ENCODE measurements at regions not wholly inside any gene's neighbourhood (a gene's known extent, or its start where the extent isn't known, plus 50 kb on each side); places are given as distances from the start of the nearest gene placed in this dataset.

GRCh38 chr18:51952844-51953243 is 387.2 kb upstream of the DCC start:
- SMC1A ChIA-PET (ENCODE audit: uncharacterized antibody, unreplicated experiment), result interaction anchor here (0.9 to 5.4 kb wide), 11 partner anchors 10 to 333 kb away, joined by 3 to 39 read pairs (median 5); no protein-coding TSS in a partner anchor
- 42% methylated on average over 2 of the region's 2 CpGs for WGBS (ENCODE audit: insufficient coverage, insufficient replicate concordance, low lambda C conversion rate, missing lambda C conversion rate)
- no peaks in the 10 kb centered on the region for H3K27me3 ChIP-seq (replicated peaks in 1 of 2; ENCODE audit: control insufficient read depth in 2 of 2, insufficient read depth in 2 of 2, low read length in 1 of 2)

GRCh38 chr18:51953521-51953920 is 386.5 kb upstream of the DCC start:
- Histone ChIP-seq H3K27me3 (replicated peaks in 1 of 2; ENCODE audit: control insufficient read depth in 2 of 2, insufficient read depth in 2 of 2, low read length in 1 of 2) (no peaks in the 10 kb centered on the region), H4K20me1 (ENCODE audit: control insufficient read depth, insufficient read depth) (no peaks in the 10 kb centered on the region), H3K79me2 (ENCODE audit: control insufficient read depth, insufficient read depth, low read length) (no peaks in the 10 kb centered on the region), H3K9me3 (replicated peaks; ENCODE audit: control insufficient read depth, insufficient read depth, low read length) (no peaks in the 10 kb centered on the region), H3K9ac (ENCODE audit: control insufficient read depth, insufficient read depth, low read length) (peak overlapping the region; percentile 40; the same call in 1 of the 2 replicates), H3K36me3 (ENCODE audit: control insufficient read depth in 2 of 2, insufficient read depth in 2 of 2, low read length in 1 of 2) (no peaks in the 10 kb centered on the region), H2AFZ (ENCODE audit: control insufficient read depth, low read depth, low read length) (peak overlapping the region; percentile 45), H3K4me1 (ENCODE audit: control insufficient read depth, insufficient read depth, low read length) (peaks cover 22% of the 10 kb centered on the region), H3K4me2 (ENCODE audit: control insufficient read depth, insufficient read depth) (peak overlapping the region; percentile 59), H3K4me3 (no peak overlapping the region), H3K27ac (ENCODE audit: control insufficient read depth, insufficient read depth) (peak overlapping the region; percentile 76)
- ChIA-PET CTCF (interaction anchor here (0.8 to 1.3 kb wide), 5 partner anchors 10 to 285 kb away, joined by 3 to 4 read pairs (median 3); no protein-coding TSS in a partner anchor), POLR2A (interaction anchor here (1.2 to 1.8 kb wide), 3 partner anchors 12 to 225 kb away, joined by 3 to 4 read pairs (median 3); no protein-coding TSS in a partner anchor), RAD21 (ENCODE audit: unreplicated experiment) (interaction anchor here (0.7 to 2.7 kb wide), 22 partner anchors 9 to 335 kb away, joined by 3 to 34 read pairs (median 5); no protein-coding TSS in a partner anchor), SMC1A (ENCODE audit: uncharacterized antibody, unreplicated experiment) (interaction anchor here (0.9 to 5.4 kb wide), 20 partner anchors 9 to 336 kb away, joined by 3 to 39 read pairs (median 4); no protein-coding TSS in a partner anchor)
- DNase-seq (ENCODE audit: low read depth, low spot score), result peak; percentile 83
- BruUV-seq (replicated peaks), result no TSS peak
- FAIRE-seq, result peak; percentile 88
- WGBS (ENCODE audit: insufficient coverage, insufficient replicate concordance, low lambda C conversion rate, missing lambda C conversion rate), result 0% methylated on average over 3 of the region's 3 CpGs
- in situ Hi-C loops (cut with MboI), result no loop called here
- intact Hi-C loops (cut with micrococcal nuclease; ENCODE audit: unreplicated experiment), result loop anchor here (1.0 to 5.0 kb wide), 4 partner anchors 47 to 334 kb away; no protein-coding TSS in a partner anchor
- peak; percentile 91 for ATAC-seq
- TF ChIP-seq RUNX3 (IDR thresholded peaks at IDR 0.05; ENCODE audit: low read length) (peak; percentile 99), SREBF2 (IDR thresholded peaks at IDR 0.05; ENCODE audit: low read length) (no peak), SKIL (IDR thresholded peaks at IDR 0.05; ENCODE audit: low read depth, poor library complexity, severe bottlenecking) (peak; percentile 96), TCF3 (IDR thresholded peaks at IDR 0.05; ENCODE audit: borderline replicate concordance, insufficient read depth, low read depth, low read length) (peak; percentile 94), SUZ12 (IDR thresholded peaks at IDR 0.05; ENCODE audit: unreplicated experiment) (no peak), E2F8 (IDR thresholded peaks at IDR 0.05; ENCODE audit: low read depth, partially characterized antibody) (no peak), MTA2 (IDR thresholded peaks at IDR 0.05; ENCODE audit: low read depth) (peak; percentile 95), ZNF274 (IDR thresholded peaks at IDR 0.05; ENCODE audit: insufficient read depth, insufficient read length) (no peak), TCF12 (IDR thresholded peaks at IDR 0.05; ENCODE audit: low read depth, low read length) (peak; percentile 99)

More at GRCh38 chr18:51952844-51953243, 387.2 kb upstream of the DCC start:
- peak; percentile 62 for FAIRE-seq
- intact Hi-C loops (cut with micrococcal nuclease; ENCODE audit: unreplicated experiment) (loop anchor here (1.0 to 5.0 kb wide), 4 partner anchors 47 to 334 kb away; no protein-coding TSS in a partner anchor), in situ Hi-C loops (cut with MboI) (no loop called here)
- no peaks in the 10 kb centered on the region for H3K36me3 ChIP-seq (ENCODE audit: control insufficient read depth in 2 of 2, insufficient read depth in 2 of 2, low read length in 1 of 2)
- no peaks in the 10 kb centered on the region for H4K20me1 ChIP-seq (ENCODE audit: control insufficient read depth, insufficient read depth)
- no peaks in the 10 kb centered on the region for H3K9me3 ChIP-seq (replicated peaks; ENCODE audit: control insufficient read depth, insufficient read depth, low read length)
- peak overlapping the region; percentile 21; the same call in 1 of the 2 replicates for H3K4me2 ChIP-seq (ENCODE audit: control insufficient read depth, insufficient read depth)
- CTCF ChIA-PET, result interaction anchor here (0.6 to 1.3 kb wide), 3 partner anchors 220 to 284 kb away, joined by 3 to 4 read pairs (median 3); no protein-coding TSS in a partner anchor
- TSS peak; percentile 78 for BruUV-seq (replicated peaks)
- POLR2A ChIA-PET, result interaction anchor here (0.5 to 1.2 kb wide), 3 partner anchors 78 to 267 kb away, joined by 3 read pairs; no protein-coding TSS in a partner anchor
- H3K4me1 ChIP-seq (ENCODE audit: control insufficient read depth, insufficient read depth, low read length), result peaks cover 22% of the 10 kb centered on the region
- no peaks in the 10 kb centered on the region for H3K79me2 ChIP-seq (ENCODE audit: control insufficient read depth, insufficient read depth, low read length)
- peak overlapping the region; percentile 46 for H2AFZ ChIP-seq (ENCODE audit: control insufficient read depth, low read depth, low read length)
- no peak for TF ChIP-seq ETV6 (conservative IDR thresholded peaks at IDR 0.05 in 1 of 2, IDR thresholded peaks at IDR 0.05 in 1 of 2; ENCODE audit: borderline replicate concordance in 1 of 2, low read depth in 1 of 2)
- TF ChIP-seq YY1 (IDR thresholded peaks at IDR 0.05; ENCODE audit: low read depth, low read length), result 0 out of 2 replicates have a peak, but pooled peaks have one; percentile 3
- TF ChIP-seq SPI1 (IDR thresholded peaks at IDR 0.05; ENCODE audit: borderline replicate concordance, insufficient read depth, low read depth, low read length), result peak; percentile 17; the same call in 1 of the 2 replicates
- H3K4me3 ChIP-seq, result no peak overlapping the region
- peak overlapping the region; percentile 76; the same call in 1 of the 2 replicates for H3K27ac ChIP-seq (ENCODE audit: control insufficient read depth, insufficient read depth)
- RAD21 ChIA-PET (ENCODE audit: unreplicated experiment), result interaction anchor here (0.8 to 2.7 kb wide), 11 partner anchors 8 to 336 kb away, joined by 3 to 34 read pairs (median 7); no protein-coding TSS in a partner anchor
- peak; percentile 62 for ATAC-seq
- H3K9ac ChIP-seq (ENCODE audit: control insufficient read depth, insufficient read depth, low read length), result no peak overlapping the region
- no peak for DNase-seq (ENCODE audit: low read depth, low spot score)

Data from GM12878 (cell line).